ENCODE measurements at regions not wholly inside any gene's neighbourhood (a gene's known extent, or its start where the extent isn't known, plus 50 kb on each side); places are given as distances from the start of the nearest gene placed in this dataset.
"Not testable (repeated sequence)": the region's sequence is repeated elsewhere in the genome, so short reads cannot be mapped to it uniquely, and the experiment has no call there.

- no peak for DNase-seq (ENCODE audit: low spot score)
Measured at GRCh38 chr4:19592391-19592790, 659.3 kb upstream of the SLIT2 start.

- DNase-seq (ENCODE audit: low spot score), result no peak
Measured at GRCh38 chr4:19583827-19584569, 667.7 kb upstream of the SLIT2 start.

- no peak for DNase-seq (ENCODE audit: low spot score)
Measured at GRCh38 chr4:19580095-19580494, 671.6 kb upstream of the SLIT2 start.

GRCh38 chr4:19579608-19580007 lies 672.1 kb upstream of the SLIT2 start:
- no peak for DNase-seq (ENCODE audit: low spot score)

- no peak for DNase-seq (ENCODE audit: low spot score)
Measured at GRCh38 chr4:19577097-19577496, 674.6 kb upstream of the SLIT2 start.

- DNase-seq (ENCODE audit: low spot score), result no peak
Measured at GRCh38 chr4:19575924-19576323, 675.8 kb upstream of the SLIT2 start.

- DNase-seq (ENCODE audit: low spot score), result no peak
Measured at GRCh38 chr4:19566041-19566440, 685.7 kb upstream of the SLIT2 start.

GRCh38 chr4:19562456-19562855 lies 689.2 kb upstream of the SLIT2 start:
- no peak for DNase-seq (ENCODE audit: low spot score)

GRCh38 chr4:19557161-19557560 lies 694.5 kb upstream of the SLIT2 start:
- no peak for DNase-seq (ENCODE audit: low spot score)

GRCh38 chr4:19556276-19556675 lies 695.4 kb upstream of the SLIT2 start:
- not testable (repeated sequence) for DNase-seq (ENCODE audit: low spot score)

- DNase-seq (ENCODE audit: low spot score), result no peak
Measured at GRCh38 chr4:19547463-19547862, 704.2 kb upstream of the SLIT2 start.

- no peak for DNase-seq (ENCODE audit: low spot score)
Measured at GRCh38 chr4:19544446-19545125, 707.1 kb upstream of the SLIT2 start.

GRCh38 chr4:19540859-19541540 lies 710.7 kb upstream of the SLIT2 start:
- no peak for DNase-seq (ENCODE audit: low spot score)

GRCh38 chr4:19539201-19539600 lies 712.5 kb upstream of the SLIT2 start:
- DNase-seq (ENCODE audit: low spot score), result no peak

GRCh38 chr4:19534159-19534558 lies 717.5 kb upstream of the SLIT2 start:
- DNase-seq (ENCODE audit: low spot score), result no peak

- DNase-seq (ENCODE audit: low spot score), result no peak
Measured at GRCh38 chr4:19531906-19532848, 719.5 kb upstream of the SLIT2 start.

- DNase-seq (ENCODE audit: low spot score), result no peak
Measured at GRCh38 chr4:19523964-19524363, 727.7 kb upstream of the SLIT2 start.

GRCh38 chr4:19522966-19523365 lies 728.7 kb upstream of the SLIT2 start:
- no peak for DNase-seq (ENCODE audit: low spot score)

GRCh38 chr4:19520939-19521520 lies 730.7 kb upstream of the SLIT2 start:
- DNase-seq (ENCODE audit: low spot score), result no peak

- DNase-seq (ENCODE audit: low spot score), result no peak
Measured at GRCh38 chr4:19514276-19515070, 737.2 kb upstream of the SLIT2 start.

- DNase-seq (ENCODE audit: low spot score), result no peak
Measured at GRCh38 chr4:19512086-19512485, 739.6 kb upstream of the SLIT2 start.
